H9 (cell line): ENCODE measurements at regions not wholly inside any gene's neighbourhood (a gene's known extent, or its start where the extent isn't known, plus 50 kb on each side); places are given as distances from the start of the nearest gene placed in this dataset.

Experiments used
- DNase-seq: peaks from one replicate; pipeline ENCODE4 v3.0.0-alpha.2; 2017
- H2AFZ ChIP-seq: one replicate; pipeline ENCODE4 v1.6.1; 2013; ENCODE audit warnings: mild to moderate bottlenecking, low read length, control low read depth, moderate library complexity
- H2AK5ac ChIP-seq: 2 replicates; pipeline ENCODE4 v1.6.1; 2013; ENCODE audit warnings: low read length, control low read depth, mixed read lengths; ENCODE audit not compliant: insufficient read length
- H2BK120ac ChIP-seq: one replicate; pipeline ENCODE4 v1.6.1; 2013; ENCODE audit warnings: low read depth, mild to moderate bottlenecking, low read length, control low read depth, inconsistent platforms; ENCODE audit not compliant: poor library complexity, severe bottlenecking
- H2BK12ac ChIP-seq: 2 replicates; pipeline ENCODE4 v1.6.1; 2013; ENCODE audit warnings: low read length, control low read depth, mixed read lengths, low read depth; ENCODE audit not compliant: insufficient read length
- H2BK15ac ChIP-seq: 2 replicates; pipeline ENCODE4 v1.6.1; 2013; ENCODE audit warnings: low read depth, low read length, control low read depth
- H2BK20ac ChIP-seq: one replicate; pipeline ENCODE4 v1.6.1; 2013; ENCODE audit warnings: low read depth, mild to moderate bottlenecking, low read length, control low read depth, inconsistent platforms; ENCODE audit not compliant: poor library complexity, severe bottlenecking
- H2BK5ac ChIP-seq: 2 replicates; pipeline ENCODE4 v1.6.1; 2013; ENCODE audit warnings: low read length, control low read depth, mixed read lengths; ENCODE audit not compliant: insufficient read length
- H3K14ac ChIP-seq: 2 replicates; pipeline ENCODE4 v1.6.1; 2013; ENCODE audit warnings: low read length, control low read depth; ENCODE audit not compliant: insufficient read depth
- H3K18ac ChIP-seq: 2 replicates; pipeline ENCODE4 v1.6.1; 2013; ENCODE audit warnings: low read depth, mild to moderate bottlenecking, mixed read lengths, low read length, control low read depth; ENCODE audit not compliant: insufficient read length
- H3K23ac ChIP-seq: 2 replicates; pipeline ENCODE4 v1.6.1; 2013; ENCODE audit warnings: low read length, control low read depth, mixed read lengths, low read depth; ENCODE audit not compliant: insufficient read length
- H3K23me2 ChIP-seq: 2 replicates; pipeline ENCODE4 v1.6.1; 2013; ENCODE audit warnings: low read depth, mild to moderate bottlenecking, mixed read lengths, low read length, control low read depth; ENCODE audit not compliant: insufficient read length, poor library complexity, severe bottlenecking
- H3K27ac ChIP-seq: 2 replicates; pipeline ENCODE4 v1.5.1; 2013; ENCODE audit warnings: low read length, control low read depth, mixed read lengths, low read depth; ENCODE audit not compliant: insufficient read length
- H3K27me3 ChIP-seq: 2 replicates; pipeline ENCODE4 v1.6.1; 2013; ENCODE audit warnings: low read length, control low read depth, inconsistent platforms; ENCODE audit not compliant: insufficient read depth
- H3K4ac ChIP-seq: 2 replicates; pipeline ENCODE4 v1.6.1; 2013; ENCODE audit warnings: low read depth, mild to moderate bottlenecking, control low read depth, inconsistent platforms, low read length, moderate library complexity
- H3K4me1 ChIP-seq: 2 replicates; pipeline ENCODE4 v1.6.1; 2013; ENCODE audit warnings: low read length, control low read depth, inconsistent platforms; ENCODE audit not compliant: insufficient read depth
- H3K4me2 ChIP-seq: 2 replicates; pipeline ENCODE4 v1.6.1; 2013; ENCODE audit warnings: low read length, control low read depth, mixed read lengths; ENCODE audit not compliant: insufficient read length, insufficient read depth
- H3K56ac ChIP-seq: 2 replicates; pipeline ENCODE4 v1.6.1; 2013; ENCODE audit warnings: low read depth, mild to moderate bottlenecking, mixed read lengths, low read length, control low read depth; ENCODE audit not compliant: insufficient read length
- H3K79me1 ChIP-seq: 2 replicates; pipeline ENCODE4 v1.6.1; 2013; ENCODE audit warnings: low read depth, mild to moderate bottlenecking, moderate library complexity, low read length, control low read depth, inconsistent platforms; ENCODE audit not compliant: insufficient read depth, poor library complexity, severe bottlenecking
- H3K79me2 ChIP-seq: 2 replicates; pipeline ENCODE4 v1.6.1; 2013; ENCODE audit warnings: low read length, control low read depth, inconsistent platforms; ENCODE audit not compliant: insufficient read depth
- H3K9ac ChIP-seq: 2 replicates; pipeline ENCODE4 v1.6.1; 2013; ENCODE audit warnings: low read length, control low read depth, mixed read lengths; ENCODE audit not compliant: insufficient read length; ENCODE audit errors: extremely low read depth
- H3K9me3 ChIP-seq: one replicate; pipeline ENCODE4 v1.6.1; 2013; ENCODE audit warnings: low read depth, low read length, inconsistent platforms; ENCODE audit not compliant: control insufficient read depth
- H3T11ph ChIP-seq: one replicate; pipeline ENCODE4 v1.6.1; 2013; ENCODE audit warnings: mild to moderate bottlenecking, low read length, control low read depth, inconsistent platforms
- H4K20me1 ChIP-seq: one replicate; pipeline ENCODE4 v1.6.1; 2013; ENCODE audit not compliant: control insufficient read depth, insufficient read length, insufficient read depth
- H4K5ac ChIP-seq: 2 replicates; pipeline ENCODE4 v1.6.1; 2013; ENCODE audit warnings: low read depth, mild to moderate bottlenecking, mixed read lengths, low read length, control low read depth; ENCODE audit not compliant: insufficient read length
- H4K8ac ChIP-seq: replicated peaks from 2 replicates; pipeline ENCODE4 v1.6.1; 2013; ENCODE audit warnings: low read length, control low read depth, mixed read lengths, low read depth; ENCODE audit not compliant: insufficient read length
- H4K91ac ChIP-seq: 2 replicates; pipeline ENCODE4 v1.6.1; 2013; ENCODE audit warnings: low read depth, mild to moderate bottlenecking, moderate library complexity, mixed read lengths, low read length, control low read depth; ENCODE audit not compliant: insufficient read length
- H3K27ac Mint-ChIP-seq, 3 experiments: 2 replicates in 2 of 3; 3 replicates in 1 of 3; pipeline ENCODE4 v1.8.0; 2020 to 2021; ENCODE audit warnings: mixed read lengths in 3 of 3, mild to moderate bottlenecking in 1 of 3, moderate library complexity in 1 of 3
- H3K27me3 Mint-ChIP-seq: 2 replicates; pipeline ENCODE4 v1.8.0; 2021; ENCODE audit warnings: low read depth, mild to moderate bottlenecking, moderate library complexity, mixed read lengths
- H3K36me3 Mint-ChIP-seq, 3 experiments: 2 replicates in 2 of 3; 3 replicates in 1 of 3; pipeline ENCODE4 v1.8.0; 2020 to 2021; ENCODE audit warnings: low read depth in 3 of 3, mixed read lengths in 3 of 3; ENCODE audit not compliant: insufficient read depth in 1 of 3
- H3K4me1 Mint-ChIP-seq, 2 experiments: 2 replicates each; pipeline ENCODE4 v1.8.0; 2020; ENCODE audit warnings: mixed read lengths in 2 of 2
- H3K4me3 Mint-ChIP-seq, 2 experiments: 2 replicates in 1 of 2; 3 replicates in 1 of 2; pipeline ENCODE4 v1.8.0; 2020 to 2021; ENCODE audit warnings: mild to moderate bottlenecking in 2 of 2, mixed read lengths in 2 of 2, moderate library complexity in 1 of 2
- H3K9me3 Mint-ChIP-seq, 2 experiments: 2 replicates in 1 of 2; 3 replicates in 1 of 2; pipeline ENCODE4 v1.8.0; 2020; ENCODE audit warnings: mild to moderate bottlenecking in 2 of 2, mixed read lengths in 2 of 2, moderate library complexity in 1 of 2
- WGBS: extraction: QIAGEN DNeasy Blood & Tissue Kit; methylation state at CpG from one replicate; pipeline ENCODE4 v1.1.7; 2013; ENCODE audit warnings: missing lambda C conversion rate, low lambda C conversion rate, mixed read lengths; ENCODE audit not compliant: insufficient read length; ENCODE audit errors: extremely low coverage; 5-methylcytosine and 5-hydroxymethylcytosine counted together
- TF ChIP-seq, protein P1 (sequence below): fragments of 200-600 bp; sonication (generic); conservative IDR thresholded peaks from 3 replicates; pipeline ENCODE4 v1.8.0; 2021; ENCODE audit warnings: antibody characterized with exemption, mild to moderate bottlenecking

DNA sequence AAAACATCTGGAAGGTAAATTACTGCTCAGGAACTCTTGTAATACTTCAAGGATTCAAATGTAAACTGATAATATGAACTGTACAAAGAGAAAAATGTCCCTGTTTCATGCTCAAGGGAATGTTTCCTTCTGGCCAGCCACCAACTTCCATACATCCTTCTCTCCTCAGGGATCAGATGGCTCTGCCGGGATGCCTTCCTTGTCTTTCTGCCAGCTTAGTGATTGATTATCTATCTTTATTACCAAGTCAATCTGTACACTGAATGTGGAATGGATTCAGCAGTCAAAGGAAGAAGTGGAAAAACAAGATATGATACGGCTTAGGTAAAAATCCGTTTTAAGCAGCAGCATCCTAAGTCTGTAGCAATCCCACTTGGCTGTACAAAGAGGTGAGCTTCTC lies 178.3 kb downstream of the PTN start:
- no peak overlapping the region for H3K4ac ChIP-seq
- Mint-ChIP-seq H3K4me3 (no peak overlapping the region), H3K9me3 (no peaks in the 10 kb centered on the region), H3K4me1 (peaks cover 10 to 11% of the 10 kb centered on the region in 2 experiments), H3K27me3 (no peaks in the 10 kb centered on the region), H3K27ac (no peak overlapping the region), H3K36me3 (no peaks in the 10 kb centered on the region)
- no peak overlapping the region for H4K91ac ChIP-seq
- H4K20me1 ChIP-seq, result no peaks in the 10 kb centered on the region
- no peak overlapping the region for H4K8ac ChIP-seq
- no peak overlapping the region for H2BK15ac ChIP-seq
- no peak overlapping the region for H4K5ac ChIP-seq
- H3K27me3 ChIP-seq, result no peaks in the 10 kb centered on the region
- H3K23me2 ChIP-seq, result no peaks in the 10 kb centered on the region
- H3T11ph ChIP-seq, result no peak overlapping the region
- H3K18ac ChIP-seq, result no peak overlapping the region
- no peaks in the 10 kb centered on the region for H3K79me2 ChIP-seq
- no peak overlapping the region for H3K14ac ChIP-seq
- H3K23ac ChIP-seq, result no peak overlapping the region
- H3K56ac ChIP-seq, result no peak overlapping the region
- no peak overlapping the region for H3K4me2 ChIP-seq
- no peak overlapping the region for H2AFZ ChIP-seq
- DNase-seq, result no peak
- H2BK120ac ChIP-seq, result no peak overlapping the region
- no peak overlapping the region for H2BK20ac ChIP-seq
- H2BK5ac ChIP-seq, result no peak overlapping the region
- H3K27ac ChIP-seq, result no peak overlapping the region
- H2BK12ac ChIP-seq, result no peak overlapping the region
- H2AK5ac ChIP-seq, result no peak overlapping the region
- H3K79me1 ChIP-seq, result no peaks in the 10 kb centered on the region
- no peaks in the 10 kb centered on the region for H3K9me3 ChIP-seq
- WGBS, result no CpG with 5 or more reads among the region's 3 CpGs
- H3K4me1 ChIP-seq, result no peaks in the 10 kb centered on the region
- no peak overlapping the region for H3K9ac ChIP-seq
- TF ChIP-seq, protein P1, sequence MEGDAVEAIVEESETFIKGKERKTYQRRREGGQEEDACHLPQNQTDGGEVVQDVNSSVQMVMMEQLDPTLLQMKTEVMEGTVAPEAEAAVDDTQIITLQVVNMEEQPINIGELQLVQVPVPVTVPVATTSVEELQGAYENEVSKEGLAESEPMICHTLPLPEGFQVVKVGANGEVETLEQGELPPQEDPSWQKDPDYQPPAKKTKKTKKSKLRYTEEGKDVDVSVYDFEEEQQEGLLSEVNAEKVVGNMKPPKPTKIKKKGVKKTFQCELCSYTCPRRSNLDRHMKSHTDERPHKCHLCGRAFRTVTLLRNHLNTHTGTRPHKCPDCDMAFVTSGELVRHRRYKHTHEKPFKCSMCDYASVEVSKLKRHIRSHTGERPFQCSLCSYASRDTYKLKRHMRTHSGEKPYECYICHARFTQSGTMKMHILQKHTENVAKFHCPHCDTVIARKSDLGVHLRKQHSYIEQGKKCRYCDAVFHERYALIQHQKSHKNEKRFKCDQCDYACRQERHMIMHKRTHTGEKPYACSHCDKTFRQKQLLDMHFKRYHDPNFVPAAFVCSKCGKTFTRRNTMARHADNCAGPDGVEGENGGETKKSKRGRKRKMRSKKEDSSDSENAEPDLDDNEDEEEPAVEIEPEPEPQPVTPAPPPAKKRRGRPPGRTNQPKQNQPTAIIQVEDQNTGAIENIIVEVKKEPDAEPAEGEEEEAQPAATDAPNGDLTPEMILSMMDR, result no peak
